T-cell (primary cell): ENCODE measurements at regions not wholly inside any gene's neighbourhood (a gene's known extent, or its start where the extent isn't known, plus 50 kb on each side); places are given as distances from the start of the nearest gene placed in this dataset.
"Not testable (repeated sequence)": the region's sequence is repeated elsewhere in the genome, so short reads cannot be mapped to it uniquely, and the experiment has no call there.

Source experiments
- ATAC-seq, 4 experiments: fragments of 200-7000 bp in 3 of 4; fragments of 150-1000 bp in 1 of 4; cut with Tn5 transposase; replicated peaks in 1 of 4; 1 replicate in 3 of 4; 2 replicates in 1 of 4; pipeline ENCODE4 v1.10.0; 2021; ENCODE audit warnings: moderate library complexity in 3 of 4, mild to moderate bottlenecking in 2 of 4, moderate number of reproducible peaks in 1 of 4
- CTCF ChIA-PET, 2 donors: fragments of 300-600 bp; sonication (Branson Sonifier 250); formaldehyde crosslinking; loops; one replicate each; lab custom pipeline; 2022; ENCODE audit warnings: antibody characterized with exemption in 2 of 2; lab: Charles Lee
- POLR2A ChIA-PET, 2 donors: fragments of 300-600 bp; sonication (Branson Sonifier 250); formaldehyde crosslinking; loops; one replicate each; lab custom pipeline; 2022; ENCODE audit warnings: antibody characterized with exemption in 2 of 2; lab: Charles Lee
- DNase-seq, 35 experiments: peaks; one replicate each; pipeline versions ENCODE4 v3.0.0 to v3.0.0-alpha.2; 2013 to 2023
- H3K27ac ChIP-seq: one replicate; pipeline ENCODE4 v1.5.1; 2013; ENCODE audit warnings: low read length
- H3K27me3 ChIP-seq, 2 experiments: replicated peaks in 1 of 2; 1 replicate in 1 of 2; 2 replicates in 1 of 2; pipeline versions ENCODE4 v1.6.1 to v1.7.0; 2013; ENCODE audit warnings: low read length in 1 of 2, mixed read lengths in 1 of 2; ENCODE audit not compliant: control insufficient read depth in 2 of 2, insufficient read depth in 2 of 2; ENCODE audit errors: extremely low read depth in 1 of 2
- H3K36me3 ChIP-seq, 2 donors: 1 replicate in 1 of 2; 2 replicates in 1 of 2; pipeline versions ENCODE4 v1.6.1 to v1.7.0; 2013; ENCODE audit warnings: low read length in 1 of 2; ENCODE audit not compliant: control insufficient read depth in 2 of 2, insufficient read depth in 1 of 2; ENCODE audit errors: extremely low read depth in 1 of 2
- H3K4me1 ChIP-seq, 2 experiments: 1 replicate in 1 of 2; 2 replicates in 1 of 2; pipeline versions ENCODE4 v1.6.1 to v1.7.0; 2013; ENCODE audit warnings: low read length in 2 of 2, mixed read lengths in 1 of 2; ENCODE audit not compliant: insufficient read depth in 2 of 2, control insufficient read depth in 1 of 2; ENCODE audit errors: extremely low read depth in 1 of 2
- H3K4me3 ChIP-seq, 2 donors: 1 replicate in 1 of 2; 2 replicates in 1 of 2; pipeline versions ENCODE4 v1.5.1 to v1.7.0; 2013; ENCODE audit warnings: mild to moderate bottlenecking in 2 of 2, low read length in 1 of 2, moderate library complexity in 1 of 2; ENCODE audit not compliant: control insufficient read depth in 1 of 2; ENCODE audit errors: extremely low read depth in 1 of 2
- H3K9me3 ChIP-seq: 2 replicates; pipeline ENCODE4 v1.7.0; 2013
- H3K27ac Mint-ChIP-seq, 2 donors: one replicate each; pipeline ENCODE4 v1.8.0; 2020 to 2021; ENCODE audit warnings: mild to moderate bottlenecking in 2 of 2, mixed read lengths in 2 of 2
- H3K27me3 Mint-ChIP-seq, 2 donors: one replicate each; pipeline ENCODE4 v1.8.0; 2021 to 2022; ENCODE audit warnings: mixed read lengths in 2 of 2
- H3K36me3 Mint-ChIP-seq: one replicate; pipeline ENCODE4 v1.8.0; 2021; ENCODE audit warnings: mixed read lengths
- H3K4me1 Mint-ChIP-seq, 3 donors: one replicate each; pipeline ENCODE4 v1.8.0; 2020 to 2022; ENCODE audit warnings: mixed read lengths in 3 of 3, mild to moderate bottlenecking in 1 of 3
- H3K4me3 Mint-ChIP-seq, 3 donors: one replicate each; pipeline ENCODE4 v1.8.0; 2020 to 2022; ENCODE audit warnings: mild to moderate bottlenecking in 3 of 3, mixed read lengths in 3 of 3, moderate library complexity in 3 of 3
- H3K9me3 Mint-ChIP-seq, 3 donors: one replicate each; pipeline ENCODE4 v1.8.0; 2020 to 2022; ENCODE audit warnings: mixed read lengths in 3 of 3
- WGBS: methylation state at CpG from one replicate; pipeline ENCODE4 v1.1.5; 2013; ENCODE audit warnings: missing lambda C conversion rate; ENCODE audit not compliant: insufficient coverage; 5-methylcytosine and 5-hydroxymethylcytosine counted together

GRCh38 chr11:26936109-26936508 lies 57.8 kb upstream of the FIBIN start:
- CTCF ChIA-PET = no interaction called here
- H3K27ac Mint-ChIP-seq = no peak overlapping the region
- no peaks in the 10 kb centered on the region for H3K27me3 Mint-ChIP-seq
- H3K36me3 Mint-ChIP-seq = no peaks in the 10 kb centered on the region
- peaks cover 5 to 14% (median 14%) of the 10 kb centered on the region in 3 donors for H3K9me3 Mint-ChIP-seq
- 78% methylated on average over 2 of the region's 3 CpGs for WGBS
- Histone ChIP-seq H3K27me3 (no peaks in the 10 kb centered on the region), H3K4me3 (no peak overlapping the region), H3K9me3 (peaks cover 6% of the 10 kb centered on the region), H3K27ac (no peak overlapping the region), H3K36me3 (no peaks in the 10 kb centered on the region), H3K4me1 (no peaks in the 10 kb centered on the region)
- no peak overlapping the region for H3K4me3 Mint-ChIP-seq
- POLR2A ChIA-PET = no interaction called here
- ATAC-seq (no peak), DNase-seq (no peak)
- H3K4me1 Mint-ChIP-seq = no peaks in the 10 kb centered on the region

DNA sequence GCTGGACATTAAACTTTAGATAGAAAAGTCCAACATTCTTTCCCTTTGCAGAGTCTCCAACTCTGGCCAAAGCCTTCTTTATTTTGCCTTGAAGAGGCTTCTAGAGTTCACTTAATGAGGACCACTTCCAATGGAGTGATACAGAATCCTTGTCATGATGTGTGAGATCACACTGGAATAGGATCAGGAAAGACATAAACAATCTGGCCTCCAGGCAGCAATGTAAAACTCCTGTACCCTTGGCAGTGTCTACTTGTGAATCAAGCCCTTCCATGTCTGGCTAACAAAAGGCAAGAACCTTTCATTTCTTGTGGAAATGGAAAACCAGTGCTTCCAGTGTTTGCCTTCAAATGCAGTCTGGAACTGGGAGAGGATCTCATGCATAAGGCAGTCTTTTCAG lies 56.5 kb upstream of the FIBIN start:
- Mint-ChIP-seq H3K4me1 (no peaks in the 10 kb centered on the region), H3K4me3 (no peak overlapping the region), H3K27me3 (no peaks in the 10 kb centered on the region), H3K9me3 (peaks cover 8 to 13% (median 9%) of the 10 kb centered on the region in 3 donors), H3K36me3 (no peaks in the 10 kb centered on the region), H3K27ac (no peak overlapping the region)
- no peaks in the 10 kb centered on the region for H3K27me3 ChIP-seq
- no peaks in the 10 kb centered on the region for H3K4me1 ChIP-seq
- ChIA-PET POLR2A (no interaction called here), CTCF (no interaction called here)
- DNase-seq = no peak
- peaks cover 6% of the 10 kb centered on the region for H3K9me3 ChIP-seq
- H3K36me3 ChIP-seq = no peaks in the 10 kb centered on the region
- H3K27ac ChIP-seq = no peak overlapping the region
- H3K4me3 ChIP-seq = no peak overlapping the region
- ATAC-seq = no peak

DNA sequence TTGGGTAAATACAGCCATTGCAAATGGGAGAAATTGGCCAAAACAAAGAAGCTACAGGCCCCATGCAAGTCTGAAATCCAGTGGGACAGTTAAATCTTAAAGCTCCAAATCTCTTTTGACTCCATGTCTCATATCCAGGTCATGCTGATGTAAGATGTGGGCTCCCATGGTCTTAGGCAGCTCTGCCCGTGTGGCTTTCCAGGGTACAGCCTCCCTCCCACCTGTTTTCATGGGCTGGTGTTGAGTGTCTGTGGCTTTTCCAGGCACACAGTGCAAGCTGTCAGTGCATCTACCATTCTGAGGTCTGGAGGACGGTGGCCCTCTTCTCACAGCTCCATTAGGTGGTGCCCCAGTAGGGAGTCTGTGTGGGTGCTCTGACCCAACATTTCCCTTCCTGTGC lies 53.4 kb upstream of the FIBIN start:
- WGBS = no CpG with 5 or more reads among the region's 2 CpGs
- H3K36me3 Mint-ChIP-seq = not testable (repeated sequence)

DNA sequence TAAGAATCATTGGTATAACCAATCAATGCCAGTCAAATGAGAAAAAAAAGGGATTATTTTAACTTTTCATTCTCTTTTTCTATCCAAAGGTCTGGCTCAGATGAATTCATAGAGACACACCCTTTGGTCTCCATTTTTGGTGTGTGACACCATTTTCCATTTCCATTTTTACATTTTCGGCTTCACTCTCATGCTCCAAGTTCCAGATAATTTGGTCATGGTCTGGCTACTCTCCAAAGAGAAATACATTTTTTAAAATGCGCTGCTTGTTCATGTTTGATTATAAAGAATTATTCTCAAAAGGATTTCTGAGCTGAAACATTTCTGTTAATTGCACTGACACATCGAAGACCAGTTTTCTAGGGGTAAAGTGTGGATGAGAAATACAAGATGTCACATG lies 51.6 kb upstream of the FIBIN start:
- CTCF ChIA-PET = no interaction called here
- no peaks in the 10 kb centered on the region for H3K36me3 Mint-ChIP-seq
- no peaks in the 10 kb centered on the region for H3K4me1 Mint-ChIP-seq
- DNase-seq = no peak
- Histone ChIP-seq H3K9me3 (no peaks in the 10 kb centered on the region), H3K27me3 (no peaks in the 10 kb centered on the region), H3K27ac (no peak overlapping the region), H3K4me3 (no peak overlapping the region), H3K4me1 (no peaks in the 10 kb centered on the region), H3K36me3 (no peaks in the 10 kb centered on the region)
- no peak overlapping the region for H3K27ac Mint-ChIP-seq
- H3K9me3 Mint-ChIP-seq = peaks cover 8 to 24% (median 16%) of the 10 kb centered on the region in 3 donors
- ATAC-seq = no peak
- POLR2A ChIA-PET = interaction anchor here in 1 of 2 donors (1.0 kb wide), 1 partner anchor 245 kb away, joined by 3 read pairs; no protein-coding TSS in a partner anchor
- no peaks in the 10 kb centered on the region for H3K27me3 Mint-ChIP-seq
- H3K4me3 Mint-ChIP-seq = no peak overlapping the region
- no CpG with 5 or more reads among the region's 3 CpGs for WGBS

More for the DNA sequence above, 53.4 kb upstream of the FIBIN start:
- H3K9me3 Mint-ChIP-seq = peaks cover 8 to 16% (median 13%) of the 10 kb centered on the region in 3 donors
- CTCF ChIA-PET, H3K27ac ChIP-seq, H3K27ac Mint-ChIP-seq, H3K4me3 Mint-ChIP-seq, H3K4me1 Mint-ChIP-seq, H3K36me3 ChIP-seq, H3K4me1 ChIP-seq, ATAC-seq, POLR2A ChIA-PET, H3K9me3 ChIP-seq, DNase-seq, H3K27me3 ChIP-seq, H3K4me3 ChIP-seq, H3K27me3 Mint-ChIP-seq: not testable (repeated sequence)

DNA sequence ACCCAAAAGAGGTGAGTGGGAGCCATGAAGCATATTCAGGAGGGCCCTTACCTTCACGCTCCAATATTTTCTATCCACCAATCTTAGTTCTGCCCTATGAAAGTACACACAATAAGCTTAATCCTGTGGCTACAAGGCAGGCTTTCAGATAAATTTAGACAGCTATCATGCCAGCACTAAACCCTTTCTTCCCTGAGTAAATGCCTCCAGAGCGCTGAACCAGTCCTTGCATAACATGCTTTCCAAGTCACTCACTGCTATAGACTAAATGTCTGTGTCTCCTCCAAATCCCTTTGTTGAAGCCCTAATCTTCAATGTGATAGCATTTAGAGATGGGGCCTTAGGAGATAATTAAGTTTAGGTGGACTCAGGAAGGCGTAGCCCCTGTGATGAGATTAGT lies 50.3 kb upstream of the FIBIN start:
- no peaks in the 10 kb centered on the region for H3K36me3 Mint-ChIP-seq
- Histone ChIP-seq H3K9me3 (no peaks in the 10 kb centered on the region), H3K4me3 (no peak overlapping the region), H3K36me3 (no peaks in the 10 kb centered on the region), H3K4me1 (no peaks in the 10 kb centered on the region), H3K27me3 (no peaks in the 10 kb centered on the region), H3K27ac (no peak overlapping the region)
- ChIA-PET POLR2A (no interaction called here), CTCF (no interaction called here)
- no peak for DNase-seq
- H3K9me3 Mint-ChIP-seq = peaks cover 13 to 29% (median 14%) of the 10 kb centered on the region in 3 donors
- no peaks in the 10 kb centered on the region for H3K27me3 Mint-ChIP-seq
- no peaks in the 10 kb centered on the region for H3K4me1 Mint-ChIP-seq
- no peak overlapping the region for H3K4me3 Mint-ChIP-seq
- H3K27ac Mint-ChIP-seq = no peak overlapping the region
- ATAC-seq = no peak
- WGBS = 52% methylated on average over 2 of the region's 3 CpGs
